GM21360 (cell line): ENCODE measurements at regions not wholly inside any gene's neighbourhood (a gene's known extent, or its start where the extent isn't known, plus 50 kb on each side); places are given as distances from the start of the nearest gene placed in this dataset.
"Not testable (repeated sequence)": the region's sequence is repeated elsewhere in the genome, so short reads cannot be mapped to it uniquely, and the experiment has no call there.

ENCODE experiments used
- ATAC-seq: cut with Tn5 transposase; IDR thresholded peaks from one replicate; pipeline ENCODE4 v1.9.1; 2021; ENCODE audit warnings: mild to moderate bottlenecking, moderate library complexity; ENCODE audit not compliant: unreplicated experiment

DNA sequence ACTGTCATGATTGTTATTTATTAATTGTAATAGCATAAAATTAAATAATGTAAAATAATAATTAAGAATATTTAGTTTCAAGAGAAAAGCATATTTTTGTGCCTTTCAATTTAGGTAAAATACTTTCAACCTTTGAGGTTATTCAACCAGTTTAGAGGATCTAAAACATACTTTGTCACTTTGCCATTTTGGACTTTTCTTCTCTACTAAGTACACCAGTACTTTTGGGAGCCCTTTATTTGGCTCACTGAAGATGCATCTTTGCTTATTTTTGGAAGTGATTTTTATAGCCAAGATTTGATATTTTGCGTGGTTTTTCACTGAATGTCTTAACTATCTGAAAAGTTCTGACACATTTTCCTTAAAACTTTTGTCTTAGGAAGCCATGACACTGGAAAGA, 860.5 kb downstream of the SORCS1 start:
- no peak for ATAC-seq

DNA sequence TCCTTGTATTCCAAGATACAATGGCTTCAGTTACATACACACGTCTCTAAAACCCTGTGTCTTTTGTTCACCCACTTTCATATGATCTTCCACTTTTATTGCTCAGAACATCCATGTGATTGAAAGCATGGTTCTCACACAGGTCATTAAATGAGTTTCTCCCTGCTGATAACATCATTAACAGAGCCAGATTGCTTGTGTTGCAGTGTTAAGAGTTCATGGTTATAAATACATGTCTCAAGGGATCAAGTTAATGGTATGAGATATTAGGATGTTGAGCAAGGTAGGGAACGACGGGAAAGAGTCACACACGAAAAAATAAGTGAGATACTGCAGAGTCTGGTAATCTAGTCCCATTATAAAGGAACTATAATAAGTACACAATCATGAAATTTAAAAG, 861.5 kb downstream of the SORCS1 start:
- no peak for ATAC-seq

DNA sequence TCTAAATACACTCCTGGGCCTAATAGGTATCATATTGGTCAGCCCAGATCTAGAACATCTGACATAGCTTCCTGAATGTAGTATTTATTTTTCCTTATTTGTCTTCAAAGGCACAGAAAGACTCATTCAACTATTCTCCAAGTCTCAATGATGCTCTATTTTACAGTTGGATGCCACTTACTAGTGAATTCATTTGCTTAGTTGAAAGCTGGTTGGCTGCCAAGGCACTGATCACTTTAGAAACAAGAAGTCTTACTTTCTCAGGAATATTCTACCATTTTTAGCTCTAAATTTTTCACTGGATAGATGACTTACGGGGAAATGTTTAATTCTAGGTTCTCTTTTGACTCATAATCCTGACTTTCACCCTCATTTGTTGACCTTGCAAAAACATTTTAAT, 863.4 kb downstream of the SORCS1 start:
- no peak for ATAC-seq

DNA sequence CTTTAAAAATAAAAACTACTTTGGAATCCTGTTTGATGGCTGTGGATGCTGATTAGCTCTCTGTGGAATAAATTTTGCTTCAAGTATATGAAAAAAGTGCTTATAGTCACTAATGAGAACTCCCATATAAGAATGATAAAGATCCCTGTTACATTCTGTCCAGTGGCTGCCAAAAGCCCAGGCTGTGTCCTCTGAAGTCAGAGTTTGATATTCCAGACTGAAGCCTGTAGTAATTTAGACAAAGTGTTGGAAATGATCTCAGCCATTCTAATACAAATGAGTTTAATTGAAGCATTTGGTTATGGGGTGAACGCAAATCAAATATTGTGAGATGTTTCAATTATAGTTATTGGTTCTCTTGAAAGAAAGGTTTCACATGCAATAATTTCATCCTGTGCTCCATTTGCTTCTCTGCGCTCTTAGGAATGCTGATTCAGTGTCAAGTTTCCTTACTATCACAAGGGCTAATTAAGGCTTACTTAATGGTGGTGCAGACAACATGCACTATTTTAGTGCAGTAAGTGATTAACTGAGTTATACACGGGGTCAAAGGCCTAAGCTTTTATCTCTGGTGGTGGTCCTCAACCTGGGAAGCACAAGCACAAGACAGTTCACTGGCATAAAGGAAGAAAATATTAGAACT, 867.6 kb downstream of the SORCS1 start:
- no peak for ATAC-seq

DNA sequence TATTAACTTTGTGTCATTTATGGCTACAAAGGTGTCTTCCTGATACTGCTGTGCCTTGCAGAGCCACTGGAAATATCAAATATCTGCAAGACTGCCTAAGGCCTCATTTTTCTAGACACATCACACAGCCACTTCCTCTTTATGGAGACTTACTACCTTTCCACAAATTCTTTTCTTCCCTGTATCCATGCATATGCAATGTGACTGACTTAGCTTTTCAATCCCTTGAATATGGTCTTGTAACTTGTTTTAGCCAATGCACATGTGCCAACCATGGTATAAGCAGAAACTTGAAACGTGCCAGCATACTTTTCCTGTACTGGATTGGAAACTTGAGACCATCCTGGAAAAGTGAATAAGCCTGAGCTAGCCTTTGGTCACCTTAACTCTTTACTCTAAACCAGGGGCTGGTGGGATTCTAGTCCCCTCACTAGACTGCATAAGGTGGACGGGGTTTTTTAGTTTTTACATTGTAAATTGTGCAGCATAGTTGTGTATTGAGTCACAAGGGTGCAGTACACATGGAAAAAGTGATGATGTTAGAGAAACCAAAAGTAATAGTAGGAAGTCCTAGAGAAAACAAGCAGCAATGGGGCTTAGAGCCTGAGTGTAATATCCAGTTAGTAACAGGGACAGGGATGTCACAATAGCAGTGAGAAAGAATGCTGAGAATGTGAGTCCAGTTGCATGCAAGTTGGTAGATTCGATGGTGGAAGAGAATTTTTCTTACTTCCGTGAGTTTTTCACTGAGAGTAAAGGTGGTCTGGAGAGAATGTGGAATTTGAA, 879.5 kb downstream of the SORCS1 start:
- ATAC-seq: no peak

DNA sequence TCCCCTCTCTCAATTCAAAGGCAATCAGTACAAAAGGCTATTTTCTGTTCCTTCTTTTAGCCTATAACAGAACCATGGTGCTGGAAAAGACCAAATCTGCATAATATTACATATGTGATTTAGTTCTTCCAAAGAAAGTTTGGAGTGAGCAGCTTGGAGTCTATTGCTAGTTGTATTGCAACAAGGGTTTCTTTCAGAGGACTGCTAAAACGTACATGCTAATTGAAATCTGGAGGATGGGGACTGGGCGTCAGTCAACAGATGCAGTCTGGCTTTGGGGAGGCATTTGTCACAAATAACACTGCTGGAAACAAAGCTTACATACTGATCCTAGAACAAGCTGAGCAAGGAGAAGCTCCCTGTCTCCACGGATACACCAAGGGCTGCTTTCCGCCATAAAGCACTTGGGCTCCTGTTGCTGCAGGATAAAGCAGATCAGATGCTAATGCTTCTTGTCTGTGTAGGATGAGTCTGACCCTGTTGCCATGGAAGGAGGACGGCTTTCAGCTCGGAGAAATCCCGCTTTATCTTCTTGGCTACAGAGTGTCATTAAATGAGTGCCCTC, 883.5 kb downstream of the SORCS1 start:
- no peak for ATAC-seq

DNA sequence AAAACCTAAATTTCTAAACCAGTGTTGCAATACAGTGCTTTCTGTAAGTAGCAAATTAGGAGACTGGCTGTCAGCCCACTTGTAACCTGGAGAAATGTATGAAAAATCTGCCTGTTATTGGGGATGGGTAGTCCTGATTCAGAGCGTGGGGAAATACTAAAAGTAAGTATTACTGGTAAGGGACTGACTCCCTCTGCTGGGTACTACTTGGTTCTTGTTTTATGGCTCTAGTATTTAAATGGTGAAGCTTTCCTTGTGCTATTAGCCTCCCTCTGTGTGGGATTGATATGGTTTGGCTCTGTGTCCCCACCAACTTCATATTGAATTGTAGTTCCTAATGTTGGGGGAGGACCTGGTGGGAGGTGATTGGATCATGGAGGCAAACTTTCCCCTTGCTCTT, 886.1 kb downstream of the SORCS1 start:
- no peak for ATAC-seq

DNA sequence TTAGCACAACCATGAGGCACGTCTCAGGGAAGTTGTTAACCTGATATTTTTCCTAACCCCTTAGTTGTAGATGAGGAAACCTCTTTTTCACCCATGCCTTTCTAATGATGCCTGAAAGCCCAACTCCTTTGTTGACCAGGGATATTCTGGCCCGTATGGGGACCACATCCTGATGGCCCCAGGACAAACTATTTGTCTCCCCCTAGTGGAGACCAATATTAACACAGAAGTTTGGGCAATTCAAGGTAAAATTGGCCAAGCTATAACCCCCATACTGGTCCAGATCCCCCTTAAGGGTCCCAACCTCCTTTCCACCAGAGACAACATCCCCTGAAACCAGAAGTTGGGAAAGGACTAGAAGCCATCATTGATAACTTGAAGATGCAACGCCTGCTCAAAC, 893.3 kb downstream of the SORCS1 start:
- ATAC-seq: no peak

DNA sequence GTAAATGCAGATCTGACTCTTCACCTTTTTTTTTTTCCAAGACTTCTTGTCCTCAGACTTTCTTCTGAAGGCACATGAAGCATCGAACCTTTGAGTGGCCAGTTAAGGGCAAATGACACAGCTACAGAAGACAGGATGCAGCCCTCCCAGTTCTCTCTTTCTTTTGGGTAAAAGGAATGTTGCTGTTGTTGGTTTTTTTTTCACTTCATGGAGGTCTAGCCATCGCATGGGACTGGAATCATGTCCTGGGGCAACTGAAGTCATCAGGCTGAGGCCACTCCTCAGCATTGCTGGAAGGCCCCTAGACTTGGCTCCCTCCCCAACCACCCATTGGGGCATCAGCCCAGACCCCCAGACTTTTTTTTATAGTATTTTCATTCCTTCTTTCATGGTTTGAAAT, 896.5 kb downstream of the SORCS1 start:
- no peak for ATAC-seq

DNA sequence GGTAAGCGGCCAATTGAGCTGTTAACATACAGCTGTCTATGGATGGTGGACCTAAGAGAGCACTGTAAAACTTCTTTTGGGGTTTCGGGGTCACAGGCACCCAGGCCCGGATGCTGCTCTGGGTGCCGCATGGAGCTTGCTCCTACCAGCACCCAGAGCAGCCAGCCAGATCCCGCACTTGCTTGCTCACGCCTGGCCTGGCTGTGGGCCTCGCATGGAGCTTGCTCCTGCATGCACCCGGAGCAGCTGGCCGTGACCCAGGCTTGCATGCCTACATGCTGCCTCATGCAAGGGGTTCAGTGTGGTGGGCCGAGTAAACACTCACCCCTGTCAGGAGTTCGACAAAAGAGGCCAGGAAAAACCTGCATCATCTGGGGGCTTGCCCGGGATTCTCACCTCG, 896.9 kb downstream of the SORCS1 start:
- ATAC-seq: no peak

DNA sequence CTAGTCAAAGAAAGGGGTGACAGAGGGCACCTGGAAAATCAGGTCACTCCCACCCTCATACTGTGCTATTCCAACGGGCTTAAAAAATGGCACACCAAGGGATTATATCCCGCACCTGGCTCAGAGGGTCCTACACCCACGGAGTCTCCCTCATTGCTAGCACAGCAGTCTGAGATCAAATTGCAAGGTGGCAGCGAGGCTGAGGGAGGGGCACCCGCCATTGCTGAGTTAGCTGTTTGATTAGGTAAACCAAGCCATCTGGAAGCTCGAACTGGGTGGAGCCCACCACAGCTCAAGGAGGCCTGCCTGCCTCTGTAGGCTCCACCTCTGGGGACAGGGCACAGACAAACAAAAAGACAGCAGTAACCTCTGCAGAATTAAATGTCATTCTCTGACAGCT, 907.1 kb downstream of the SORCS1 start:
- ATAC-seq: not testable (repeated sequence)

DNA sequence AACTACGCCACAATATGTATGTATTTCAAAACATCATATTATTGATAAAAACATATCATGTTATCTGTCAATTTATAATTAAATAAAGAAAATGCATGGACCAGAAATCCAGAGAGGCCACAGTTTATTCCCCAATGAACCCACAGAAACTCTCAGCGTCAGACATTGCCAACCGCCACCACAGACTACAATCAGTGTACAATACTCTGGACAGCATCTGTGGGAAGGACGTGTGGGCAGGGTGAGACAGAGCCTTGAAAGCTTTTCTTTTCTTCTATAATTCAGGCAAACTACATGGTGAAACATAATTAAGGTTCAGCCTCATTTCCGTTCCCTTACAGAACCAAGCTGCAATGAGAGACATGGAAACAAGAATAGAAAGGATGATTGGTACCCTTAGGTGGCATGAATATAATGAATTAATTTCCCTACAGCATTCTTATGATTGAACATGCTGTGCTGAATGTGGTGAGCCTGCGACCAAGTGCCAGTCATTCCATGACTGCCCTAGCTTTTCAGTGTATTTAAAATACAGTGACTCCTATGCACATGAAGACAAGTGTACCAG, 909.3 kb downstream of the SORCS1 start:
- no peak for ATAC-seq

DNA sequence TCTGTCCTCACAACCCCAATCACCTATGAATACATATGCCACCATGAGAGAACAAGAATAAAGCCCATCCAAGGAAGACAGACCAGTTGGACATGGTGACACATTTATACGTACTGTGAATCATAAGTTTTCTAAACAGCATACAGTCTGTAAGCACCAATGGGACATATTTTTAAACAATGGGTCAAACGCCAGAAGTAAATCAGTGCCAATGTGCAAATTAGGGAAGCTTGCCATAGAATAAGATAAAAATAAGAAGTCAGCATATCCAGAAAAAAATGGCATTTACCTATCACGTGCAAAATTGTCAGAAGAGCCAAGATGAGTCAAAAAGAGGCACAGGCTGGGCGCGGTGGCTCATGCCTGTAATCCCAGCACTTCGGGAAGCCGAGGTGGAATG, 910.4 kb downstream of the SORCS1 start:
- no peak for ATAC-seq

DNA sequence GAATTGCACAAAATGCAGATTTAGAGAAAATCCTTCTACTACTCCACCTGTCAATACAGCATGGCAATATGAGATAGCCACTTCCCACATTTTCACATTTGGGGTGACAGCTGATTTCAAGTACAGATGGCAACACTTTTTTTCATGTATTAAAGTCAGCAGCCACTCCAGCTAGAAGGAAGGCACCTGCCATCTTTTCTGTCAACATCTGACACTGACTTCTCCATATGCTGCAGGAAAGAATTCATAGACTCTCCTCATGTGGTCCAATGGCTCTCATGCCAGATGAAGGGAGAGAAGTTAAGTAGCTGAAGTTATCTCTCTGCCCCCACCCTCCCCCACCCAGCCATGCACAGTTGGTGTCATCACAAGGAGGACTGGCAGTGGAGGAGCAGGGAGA, 912.0 kb downstream of the SORCS1 start:
- ATAC-seq: no peak

DNA sequence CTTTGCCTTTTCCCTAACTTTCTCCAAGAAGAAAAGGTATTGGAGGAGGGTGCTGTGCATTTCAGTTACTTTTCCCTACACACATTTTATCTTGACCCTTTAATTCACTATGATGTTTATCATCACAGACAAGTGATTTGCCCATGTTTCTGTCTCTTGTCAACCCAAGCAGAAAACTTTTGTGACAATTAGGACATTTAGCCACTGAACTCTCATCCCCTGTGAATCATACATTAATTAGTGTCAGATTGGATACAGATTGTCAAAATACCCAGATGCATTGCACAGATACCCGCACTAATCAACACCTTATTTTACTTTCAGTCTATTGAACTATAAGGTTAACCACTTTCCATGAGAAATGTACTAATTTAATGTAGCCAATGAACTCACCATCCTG, 912.9 kb downstream of the SORCS1 start:
- no peak for ATAC-seq

DNA sequence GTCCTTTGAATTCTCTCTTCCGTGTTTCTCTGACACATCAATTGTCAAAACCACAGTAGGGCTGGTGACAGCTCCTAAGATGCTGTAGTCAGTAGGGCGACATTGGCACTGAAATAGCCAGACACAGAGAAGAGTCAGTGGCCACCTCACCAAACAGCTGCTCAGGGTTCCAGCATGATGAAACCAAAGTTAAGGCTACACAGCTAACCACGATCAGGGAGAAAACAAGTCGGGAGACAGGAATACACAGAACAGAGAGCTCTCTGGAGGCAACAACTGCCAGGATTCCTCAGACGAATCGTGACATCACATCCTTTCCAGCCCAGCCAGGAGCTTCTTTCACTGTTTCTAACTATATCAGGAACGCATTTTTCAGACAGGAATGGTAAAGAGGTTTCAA, 922.2 kb downstream of the SORCS1 start:
- ATAC-seq: no peak

DNA sequence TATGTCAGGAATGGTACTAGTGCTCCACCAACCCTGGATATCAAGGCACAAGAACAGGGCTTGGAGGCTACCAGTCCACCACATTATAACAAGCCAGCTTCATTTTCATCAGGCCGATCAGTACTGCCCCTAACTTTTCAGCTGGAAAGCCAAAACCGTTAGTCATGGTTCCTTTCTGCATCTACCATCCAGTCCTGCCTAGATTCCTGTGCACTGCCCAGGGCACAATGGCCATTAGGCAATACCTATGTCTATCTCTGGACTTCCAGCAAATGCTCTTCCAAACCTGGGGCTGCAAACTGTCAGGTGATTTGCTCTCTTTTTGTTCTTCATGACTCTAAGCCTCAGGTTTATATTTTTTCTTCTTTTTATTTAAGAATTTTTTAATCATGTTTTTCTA, 937.7 kb downstream of the SORCS1 start:
- no peak for ATAC-seq

DNA sequence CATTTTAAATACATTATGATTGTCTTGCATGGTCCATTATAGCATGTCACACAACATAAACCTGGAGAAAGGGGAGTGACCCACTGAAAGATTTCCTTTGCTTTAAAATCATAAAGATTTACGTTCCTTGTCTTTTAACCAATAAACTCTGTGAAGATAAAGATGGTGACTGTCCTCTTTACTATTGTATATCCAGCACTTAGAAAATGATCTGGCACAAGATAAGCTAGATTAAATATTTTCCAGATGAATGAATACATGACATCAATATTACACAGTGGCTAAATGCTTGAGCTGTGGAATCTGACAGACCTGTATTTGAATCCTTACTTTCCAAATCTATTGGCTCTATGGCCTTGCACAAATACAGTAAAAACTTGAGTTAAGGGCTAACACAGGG, 938.4 kb downstream of the SORCS1 start:
- no peak for ATAC-seq

DNA sequence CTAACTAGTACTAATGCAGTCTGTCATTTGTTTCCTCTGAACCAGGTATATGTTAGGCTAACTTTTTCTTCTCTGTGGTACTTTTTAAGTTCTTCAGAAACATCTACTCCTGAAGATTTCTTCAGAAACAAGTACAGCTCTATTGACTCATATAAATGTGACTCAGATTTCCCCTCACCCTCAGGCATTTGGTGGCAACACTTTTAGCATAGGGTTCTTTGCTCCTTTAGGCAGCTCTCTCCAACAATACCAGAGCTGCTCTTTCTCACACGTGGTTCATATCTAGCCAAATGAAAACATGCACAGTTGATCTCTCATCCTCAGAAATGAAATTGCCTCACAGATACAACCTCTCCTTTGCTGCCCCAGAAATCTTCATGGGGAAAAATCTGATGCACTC, 939.8 kb downstream of the SORCS1 start:
- no peak for ATAC-seq

DNA sequence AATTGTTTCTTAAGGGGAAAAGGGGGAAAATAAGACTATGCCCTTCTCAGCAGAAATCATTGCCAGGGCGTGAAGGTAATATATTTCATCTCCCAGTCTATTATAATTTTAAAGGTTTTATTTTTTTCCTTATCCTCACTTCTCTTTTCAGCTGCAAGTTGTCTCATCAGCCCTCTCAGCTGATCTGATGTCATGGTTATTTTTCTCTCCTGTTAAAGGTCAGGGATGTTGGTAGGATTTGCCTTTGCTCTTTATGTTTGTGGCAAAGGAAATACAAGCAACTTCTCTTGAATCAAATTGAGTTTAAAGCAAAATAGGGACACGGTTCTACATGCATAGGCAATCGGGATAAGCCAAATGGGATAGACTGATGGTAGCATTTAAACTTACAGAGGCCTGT, 946.9 kb downstream of the SORCS1 start:
- ATAC-seq: no peak

DNA sequence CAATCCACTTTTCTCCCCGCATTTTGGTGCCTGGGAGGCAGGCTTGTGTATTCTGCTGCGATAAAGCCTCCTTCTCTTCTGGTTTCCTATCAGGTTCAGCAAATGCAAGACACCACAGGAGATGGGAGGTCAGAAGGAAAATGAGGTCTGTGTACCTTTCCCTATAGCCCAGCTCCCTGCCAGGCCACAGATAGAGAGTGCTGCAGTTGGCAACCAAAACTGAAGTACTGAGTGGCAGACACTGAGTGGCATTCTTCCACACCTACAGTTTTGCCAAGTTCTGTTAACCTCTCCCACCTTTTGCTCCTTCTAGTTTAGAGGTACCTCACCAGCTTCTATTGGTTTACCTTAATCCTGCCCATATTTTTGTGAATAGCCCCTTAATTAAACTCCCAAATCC, 948.4 kb downstream of the SORCS1 start:
- no peak for ATAC-seq

DNA sequence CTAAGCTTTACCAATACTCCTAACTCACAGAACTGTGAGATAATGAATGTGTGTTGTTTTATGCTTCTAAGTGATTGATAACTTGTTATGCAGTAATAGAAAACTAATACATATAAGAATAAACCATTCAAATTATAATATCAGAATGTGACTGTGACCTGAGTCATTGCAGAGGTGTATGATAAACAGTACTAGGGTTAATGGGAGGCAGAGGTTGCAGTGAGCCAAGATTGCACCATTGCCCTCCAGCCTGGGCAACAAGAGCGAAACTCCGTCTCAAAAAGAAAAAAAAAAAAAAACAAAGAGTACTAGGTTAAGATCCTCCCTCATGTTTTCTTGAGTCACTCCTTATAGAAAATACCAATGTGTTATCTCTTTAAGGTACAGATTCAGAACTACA, 950.3 kb downstream of the SORCS1 start:
- no peak for ATAC-seq
